K562 (cell line): ENCODE measurements at regions not wholly inside any gene's neighbourhood (a gene's known extent, or its start where the extent isn't known, plus 50 kb on each side); places are given as distances from the start of the nearest gene placed in this dataset.

Experiments used
- ARID2 ChIP-seq: fragments of 450-650 bp; IDR thresholded peaks from 2 replicates; pipeline ENCODE4 v1.6.1; 2017; ENCODE audit warnings: antibody characterized with exemption, mild to moderate bottlenecking
- ELF4 ChIP-seq: fragments of 450-650 bp; formaldehyde crosslinking; IDR thresholded peaks from 2 replicates; pipeline ENCODE4 v1.4.0; 2022; ENCODE audit warnings: missing genetic modification characterization
- KAT8 ChIP-seq: fragments of 450-650 bp; IDR thresholded peaks from 2 replicates; pipeline ENCODE4 v1.6.1; 2016; ENCODE audit warnings: low read depth, mild to moderate bottlenecking
- TF ChIP-seq, protein P1 (sequence below), 3 experiments: IDR thresholded peaks in 2 of 3; conservative IDR thresholded peaks in 1 of 3; 2 replicates each; pipeline ENCODE4 v1.5.1; 2011 to 2012; ENCODE audit warnings: low read length in 3 of 3, mild to moderate bottlenecking in 3 of 3, control low read depth in 2 of 3, improper control_type of control experiment in 1 of 3, inconsistent platforms in 1 of 3, low read depth in 1 of 3, mixed read lengths in 1 of 3, moderate library complexity in 1 of 3; ENCODE audit not compliant: insufficient read depth in 2 of 3
- TF ChIP-seq, protein P2 (sequence below): sonication (generic); formaldehyde crosslinking; IDR thresholded peaks from 2 replicates; pipeline ENCODE4 v1.4.0; 2020; ENCODE audit warnings: mild to moderate bottlenecking, missing genetic modification reagents

DNA sequence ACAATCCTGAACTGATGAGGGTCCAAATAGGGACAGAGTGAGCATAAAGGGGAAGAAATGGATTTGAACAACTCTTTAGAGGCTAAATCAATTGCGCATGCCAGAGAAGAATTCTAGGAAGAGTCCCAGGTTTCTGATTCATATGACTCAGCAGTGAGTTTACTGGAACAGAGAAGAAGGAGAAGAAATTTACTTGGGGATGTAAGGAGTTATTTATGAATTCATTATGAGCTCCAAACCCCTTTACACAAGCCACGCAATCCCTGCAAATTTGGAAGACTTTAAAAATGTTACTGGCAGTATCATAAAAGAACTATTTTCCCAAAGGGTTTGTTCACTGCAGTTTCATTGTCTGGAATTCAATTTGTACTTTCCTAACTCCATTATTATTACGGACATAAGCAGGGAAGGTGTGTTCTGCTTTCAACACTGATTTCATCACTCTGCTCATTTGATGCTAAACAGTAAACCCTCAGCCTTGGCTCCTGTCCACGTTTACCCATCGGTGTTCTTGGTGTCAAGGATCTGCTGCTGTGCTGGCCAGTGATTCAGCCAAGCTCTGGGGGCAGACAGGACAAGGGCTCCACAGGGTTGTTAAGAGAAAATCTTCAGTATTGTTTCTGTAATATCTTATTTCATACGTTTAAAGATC is 273.7 kb downstream of the HNRNPD start:
- no peak for TF ChIP-seq ARID2
- TF ChIP-seq, protein P1, sequence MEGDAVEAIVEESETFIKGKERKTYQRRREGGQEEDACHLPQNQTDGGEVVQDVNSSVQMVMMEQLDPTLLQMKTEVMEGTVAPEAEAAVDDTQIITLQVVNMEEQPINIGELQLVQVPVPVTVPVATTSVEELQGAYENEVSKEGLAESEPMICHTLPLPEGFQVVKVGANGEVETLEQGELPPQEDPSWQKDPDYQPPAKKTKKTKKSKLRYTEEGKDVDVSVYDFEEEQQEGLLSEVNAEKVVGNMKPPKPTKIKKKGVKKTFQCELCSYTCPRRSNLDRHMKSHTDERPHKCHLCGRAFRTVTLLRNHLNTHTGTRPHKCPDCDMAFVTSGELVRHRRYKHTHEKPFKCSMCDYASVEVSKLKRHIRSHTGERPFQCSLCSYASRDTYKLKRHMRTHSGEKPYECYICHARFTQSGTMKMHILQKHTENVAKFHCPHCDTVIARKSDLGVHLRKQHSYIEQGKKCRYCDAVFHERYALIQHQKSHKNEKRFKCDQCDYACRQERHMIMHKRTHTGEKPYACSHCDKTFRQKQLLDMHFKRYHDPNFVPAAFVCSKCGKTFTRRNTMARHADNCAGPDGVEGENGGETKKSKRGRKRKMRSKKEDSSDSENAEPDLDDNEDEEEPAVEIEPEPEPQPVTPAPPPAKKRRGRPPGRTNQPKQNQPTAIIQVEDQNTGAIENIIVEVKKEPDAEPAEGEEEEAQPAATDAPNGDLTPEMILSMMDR (IDR thresholded peaks at IDR 0.05 in 2 of 3, conservative IDR thresholded peaks at IDR 0.05 in 1 of 3; ENCODE audit: insufficient read depth in 2 of 3, low read depth in 1 of 3, low read length in 3 of 3), result no peak
- TF ChIP-seq KAT8, result no peak
- no peak for TF ChIP-seq ELF4 (CRISPR knock-in tag)
- TF ChIP-seq, protein P2, sequence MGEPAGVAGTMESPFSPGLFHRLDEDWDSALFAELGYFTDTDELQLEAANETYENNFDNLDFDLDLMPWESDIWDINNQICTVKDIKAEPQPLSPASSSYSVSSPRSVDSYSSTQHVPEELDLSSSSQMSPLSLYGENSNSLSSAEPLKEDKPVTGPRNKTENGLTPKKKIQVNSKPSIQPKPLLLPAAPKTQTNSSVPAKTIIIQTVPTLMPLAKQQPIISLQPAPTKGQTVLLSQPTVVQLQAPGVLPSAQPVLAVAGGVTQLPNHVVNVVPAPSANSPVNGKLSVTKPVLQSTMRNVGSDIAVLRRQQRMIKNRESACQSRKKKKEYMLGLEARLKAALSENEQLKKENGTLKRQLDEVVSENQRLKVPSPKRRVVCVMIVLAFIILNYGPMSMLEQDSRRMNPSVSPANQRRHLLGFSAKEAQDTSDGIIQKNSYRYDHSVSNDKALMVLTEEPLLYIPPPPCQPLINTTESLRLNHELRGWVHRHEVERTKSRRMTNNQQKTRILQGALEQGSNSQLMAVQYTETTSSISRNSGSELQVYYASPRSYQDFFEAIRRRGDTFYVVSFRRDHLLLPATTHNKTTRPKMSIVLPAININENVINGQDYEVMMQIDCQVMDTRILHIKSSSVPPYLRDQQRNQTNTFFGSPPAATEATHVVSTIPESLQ (CRISPR knock-in tag), result no peak
